NCI-H1048 (cell line): ENCODE measurements at regions not wholly inside any gene's neighbourhood (a gene's known extent, or its start where the extent isn't known, plus 50 kb on each side); places are given as distances from the start of the nearest gene placed in this dataset.

ENCODE experiments used
- DNase-seq: peaks from one replicate; lab custom pipeline; 2025; lab: John Stamatoyannopoulos, UW

- DNase-seq = no peak
These were observed 216.7 kb downstream of the GRIN2B start for GRCh38 chr12:13764748-13765147.

GRCh38 chr12:13749389-13749788 is 232.0 kb downstream of the GRIN2B start:
- DNase-seq = no peak

- DNase-seq = no peak
These were observed 236.1 kb downstream of the GRIN2B start for GRCh38 chr12:13745111-13745860.

- no peak for DNase-seq
These were observed 236.8 kb downstream of the GRIN2B start for GRCh38 chr12:13744561-13744960.

GRCh38 chr12:13740149-13740545 is 241.3 kb downstream of the GRIN2B start:
- DNase-seq = no peak

- no peak for DNase-seq
These were observed 245.7 kb downstream of the GRIN2B start for GRCh38 chr12:13735734-13736133.

- no peak for DNase-seq
These were observed 246.7 kb downstream of the GRIN2B start for GRCh38 chr12:13734584-13735152.

GRCh38 chr12:13727707-13728195 is 253.7 kb downstream of the GRIN2B start:
- peak; percentile 91 for DNase-seq

- no peak for DNase-seq
These were observed 256.4 kb downstream of the GRIN2B start for GRCh38 chr12:13725049-13725448.

GRCh38 chr12:13724136-13724535 is 257.3 kb downstream of the GRIN2B start:
- DNase-seq = no peak

GRCh38 chr12:13719986-13720385 is 261.4 kb downstream of the GRIN2B start:
- DNase-seq = no peak

- DNase-seq = no peak
These were observed 263.1 kb downstream of the GRIN2B start for GRCh38 chr12:13718271-13718670.

GRCh38 chr12:13716119-13716518 is 265.3 kb downstream of the GRIN2B start:
- no peak for DNase-seq

- no peak for DNase-seq
These were observed 267.6 kb downstream of the GRIN2B start for GRCh38 chr12:13713556-13714410.

GRCh38 chr12:13707829-13708228 is 273.6 kb downstream of the GRIN2B start:
- no peak for DNase-seq

GRCh38 chr12:13702381-13702780 is 279.0 kb downstream of the GRIN2B start:
- DNase-seq = no peak

GRCh38 chr12:13701502-13701901 is 279.9 kb downstream of the GRIN2B start:
- no peak for DNase-seq

- DNase-seq = no peak
These were observed 283.4 kb downstream of the GRIN2B start for GRCh38 chr12:13697973-13698372.

- no peak for DNase-seq
These were observed 285.6 kb downstream of the GRIN2B start for GRCh38 chr12:13695781-13696180.

GRCh38 chr12:13692332-13692731 is 289.1 kb downstream of the GRIN2B start:
- no peak for DNase-seq

GRCh38 chr12:13691598-13691997 is 289.8 kb downstream of the GRIN2B start:
- no peak for DNase-seq

- DNase-seq = no peak
These were observed 293.8 kb downstream of the GRIN2B start for GRCh38 chr12:13687633-13688032.

- DNase-seq = no peak
These were observed 295.1 kb downstream of the GRIN2B start for GRCh38 chr12:13686260-13686659.
